Amniotic epithelial cell (primary cell): ENCODE measurements at regions not wholly inside any gene's neighbourhood (a gene's known extent, or its start where the extent isn't known, plus 50 kb on each side); places are given as distances from the start of the nearest gene placed in this dataset.
"Not testable (repeated sequence)": the region's sequence is repeated elsewhere in the genome, so short reads cannot be mapped to it uniquely, and the experiment has no call there.

Source experiments
- DNase-seq: peaks from one replicate; pipeline ENCODE4 v3.0.0-alpha.2; 2010; ENCODE audit warnings: low read depth

DNA sequence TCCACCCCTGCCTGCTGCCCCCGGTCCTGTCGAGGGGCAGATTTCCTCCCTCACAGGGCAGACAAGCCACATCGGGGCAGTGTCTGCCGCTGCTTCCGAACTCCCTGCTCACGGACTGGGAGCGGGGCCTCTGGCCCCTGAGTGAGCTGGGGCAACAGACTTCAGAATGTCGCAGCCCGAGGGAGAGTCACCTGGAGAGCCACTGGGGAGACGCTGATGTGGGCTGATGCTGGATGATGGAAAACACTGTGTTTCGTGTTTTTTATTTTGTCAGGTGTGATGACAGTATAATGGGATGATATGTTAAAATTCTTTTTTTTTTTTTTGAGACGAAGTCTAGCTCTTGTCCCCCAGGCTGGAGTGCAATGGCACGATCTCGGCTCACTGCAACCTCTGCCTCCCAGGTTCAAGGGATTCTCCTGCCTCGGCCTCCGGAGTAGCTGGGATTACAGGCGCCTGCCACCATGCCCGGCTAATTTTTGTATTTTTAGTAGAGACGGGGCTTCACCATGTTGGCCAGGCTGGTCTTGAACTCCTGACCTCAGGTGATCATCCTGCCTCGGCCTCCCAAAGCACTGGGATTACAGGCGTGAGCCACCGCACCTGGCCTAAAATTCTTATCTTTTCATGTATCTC, 52.1 kb upstream of the SEPTIN5 start:
- DNase-seq, result not testable (repeated sequence)

DNA sequence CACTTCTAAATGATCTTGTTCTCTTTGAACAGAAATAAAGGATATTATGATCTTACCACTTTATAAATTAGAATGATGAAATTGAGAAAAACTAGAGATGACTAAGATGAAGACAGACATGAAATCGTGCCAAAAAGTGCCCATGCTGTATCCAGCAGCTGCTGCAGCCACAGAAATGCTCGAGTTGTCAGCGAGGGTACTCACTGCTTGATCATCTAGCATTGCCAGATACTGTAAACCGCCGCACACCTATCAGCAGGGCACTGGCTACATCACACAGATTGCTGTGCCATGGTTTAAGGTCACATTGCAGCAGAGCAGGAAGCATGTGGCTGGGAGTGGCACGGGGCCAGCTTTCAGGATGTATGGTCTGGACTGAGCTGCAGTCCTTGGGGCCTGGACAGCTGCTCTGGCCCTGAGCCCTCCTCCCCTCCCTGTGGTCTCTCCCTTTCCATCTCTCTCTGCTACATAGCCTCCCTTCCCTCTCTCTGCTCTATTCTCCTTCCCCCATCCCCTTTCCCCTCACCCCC, 51.0 kb upstream of the SEPTIN5 start:
- DNase-seq, result peak; percentile 67

DNA sequence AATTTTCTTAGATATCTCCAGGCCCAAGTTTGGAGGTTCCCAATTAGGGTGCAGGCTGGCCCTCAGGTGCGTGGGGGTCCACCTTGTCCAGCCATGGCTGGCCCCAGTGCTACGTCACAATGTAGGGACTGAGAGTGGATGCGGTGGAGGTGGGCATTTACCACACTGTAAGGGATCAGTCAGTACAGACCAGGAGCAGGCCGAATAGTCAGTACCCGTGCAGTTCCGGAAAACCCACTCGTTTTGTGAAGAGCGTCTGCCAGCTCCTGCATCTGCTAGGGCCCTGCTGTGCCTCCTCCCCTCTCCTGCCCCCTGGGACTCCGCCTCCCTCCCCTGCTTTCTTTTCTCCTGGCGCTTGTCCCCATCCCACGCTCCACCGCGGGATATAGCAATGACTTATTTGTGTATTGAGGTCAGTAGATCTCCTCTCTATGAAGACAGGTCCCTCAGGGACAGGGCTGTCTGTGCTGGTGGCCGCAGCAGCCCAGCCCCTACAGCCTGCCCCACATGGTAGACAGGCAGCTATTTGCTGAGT, 50.4 kb upstream of the SEPTIN5 start:
- DNase-seq, result no peak

DNA sequence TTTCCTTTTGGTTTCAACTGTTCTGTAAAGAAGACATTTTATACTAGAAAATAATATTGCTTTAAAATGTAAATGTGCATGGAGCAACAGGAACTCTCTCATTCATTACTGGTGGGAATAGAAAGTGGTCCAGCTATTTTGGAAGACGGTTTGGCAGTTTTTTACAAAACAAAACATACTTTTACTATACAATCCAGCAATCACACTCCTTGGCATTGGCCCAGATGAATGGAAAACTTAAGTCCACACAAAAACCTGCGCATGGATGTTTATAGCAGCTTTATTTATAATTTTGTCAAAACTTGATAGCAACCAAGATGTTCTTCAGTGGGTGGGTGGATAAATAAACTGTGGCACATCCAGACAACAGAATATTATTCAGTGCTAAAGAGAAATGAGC, 49.9 kb upstream of the SEPTIN5 start:
- DNase-seq, result no peak
